GM12878 (cell line): ENCODE measurements at regions not wholly inside any gene's neighbourhood (a gene's known extent, or its start where the extent isn't known, plus 50 kb on each side); places are given as distances from the start of the nearest gene placed in this dataset.

ENCODE experiments used
- ATAC-seq: fragments of 200-7000 bp; cut with Tn5 transposase; 3 replicates; pipeline ENCODE4 v1.9.1; 2020; ENCODE audit warnings: mild to moderate bottlenecking, moderate library complexity
- BruUV-seq: library from RNA; stranded (reverse); fragments of 400-500 nt; replicated peaks from 2 replicates; lab custom pipeline; 2021; lab: Mats Ljungman, UMichigan
- CTCF ChIA-PET: fragments of 300-600 bp; sonication (Branson Sonifier 250); formaldehyde crosslinking; extraction: SDS; loops from one replicate; lab custom pipeline; 2021; ENCODE audit warnings: inconsistent platforms; lab: Yijun Ruan, JAX
- POLR2A ChIA-PET: fragments of 350-600 bp; formaldehyde crosslinking; extraction: SDS; loops from one replicate; lab custom pipeline; 2021; ENCODE audit warnings: inconsistent platforms; lab: Charles Lee
- RAD21 ChIA-PET: fragments of 300-600 bp; sonication (Branson Sonifier 250); formaldehyde crosslinking; loops from one replicate; lab custom pipeline; 2023; ENCODE audit warnings: antibody characterized with exemption; ENCODE audit not compliant: unreplicated experiment; lab: Charles Lee
- SMC1A ChIA-PET: fragments of 300-600 bp; sonication (Branson Sonifier 250); formaldehyde crosslinking; loops from one replicate; lab custom pipeline; 2023; ENCODE audit not compliant: unreplicated experiment, uncharacterized antibody; lab: Charles Lee
- DNase-seq: peaks from one replicate; pipeline ENCODE4 v3.0.0-alpha.2; 2011; ENCODE audit warnings: low read depth, low spot score
- FAIRE-seq: peaks from 3 replicates; lab custom pipeline; 2011; peaks lifted over from hg19 to GRCh38; lab: Jason Lieb, UNC
- H2AFZ ChIP-seq: 2 replicates; pipeline ENCODE4 v1.6.0; 2011; ENCODE audit warnings: low read depth, low read length, control low read depth; ENCODE audit not compliant: control insufficient read depth
- H3K27ac ChIP-seq: 2 replicates; pipeline ENCODE4 v1.5.1; 2011; ENCODE audit warnings: control low read depth; ENCODE audit not compliant: control insufficient read depth, insufficient read depth
- H3K27me3 ChIP-seq, 2 experiments: replicated peaks in 1 of 2; 2 replicates each; pipeline versions ENCODE4 v1.6.0 to v1.6.1; 2011; ENCODE audit warnings: low read length in 1 of 2; ENCODE audit not compliant: control insufficient read depth in 2 of 2, insufficient read depth in 2 of 2
- H3K36me3 ChIP-seq, 2 experiments: 2 replicates each; pipeline ENCODE4 v1.5.1; 2011; ENCODE audit warnings: low read length in 1 of 2; ENCODE audit not compliant: control insufficient read depth in 2 of 2, insufficient read depth in 2 of 2
- H3K4me1 ChIP-seq: 2 replicates; pipeline ENCODE4 v1.6.1; 2011; ENCODE audit warnings: mild to moderate bottlenecking, low read length, moderate library complexity, mixed read lengths; ENCODE audit not compliant: control insufficient read depth, insufficient read depth
- H3K4me2 ChIP-seq: 2 replicates; pipeline ENCODE4 v1.6.0; 2011; ENCODE audit warnings: control low read depth; ENCODE audit not compliant: control insufficient read depth, insufficient read depth
- H3K4me3 ChIP-seq: fragments of 200-600 bp; sonication (generic); 2 replicates; pipeline ENCODE4 v1.5.1; 2016
- H3K79me2 ChIP-seq: 2 replicates; pipeline ENCODE4 v1.6.0; 2011; ENCODE audit warnings: low read length; ENCODE audit not compliant: control insufficient read depth, insufficient read depth
- H3K9ac ChIP-seq: 2 replicates; pipeline ENCODE4 v1.8.0; 2011; ENCODE audit warnings: low read length, control low read depth, mixed read lengths; ENCODE audit not compliant: control insufficient read depth, insufficient read depth
- H3K9me3 ChIP-seq: replicated peaks from 3 replicates; pipeline ENCODE4 v1.5.1; 2011; ENCODE audit warnings: mild to moderate bottlenecking, low read length; ENCODE audit not compliant: control insufficient read depth, insufficient read depth
- H4K20me1 ChIP-seq: 2 replicates; pipeline ENCODE4 v1.6.0; 2011; ENCODE audit not compliant: control insufficient read depth, insufficient read depth
- ATF7 ChIP-seq: fragments of 450-650 bp; IDR thresholded peaks from 2 replicates; pipeline ENCODE4 v1.6.1; 2016; ENCODE audit warnings: low read depth, mild to moderate bottlenecking
- CBFB ChIP-seq: IDR thresholded peaks from 2 replicates; pipeline ENCODE4 v1.6.1; 2016; ENCODE audit warnings: antibody characterized with exemption, low read depth
- CHD2 ChIP-seq: IDR thresholded peaks from 2 replicates; pipeline ENCODE4 v1.6.1; 2011; ENCODE audit warnings: low read depth, low read length, improper control_type of control experiment, borderline replicate concordance
- CUX1 ChIP-seq: IDR thresholded peaks from 2 replicates; pipeline ENCODE4 v1.6.1; 2012; ENCODE audit warnings: improper control_type of control experiment, low read depth, low read length; ENCODE audit not compliant: insufficient replicate concordance
- MAX ChIP-seq: IDR thresholded peaks from 2 replicates; pipeline ENCODE4 v1.6.1; 2012; ENCODE audit warnings: low read depth, low read length, improper control_type of control experiment
- RAD51 ChIP-seq: fragments of 450-650 bp; IDR thresholded peaks from 2 replicates; pipeline ENCODE4 v1.6.1; 2016; ENCODE audit warnings: moderate library complexity, mild to moderate bottlenecking, inconsistent platforms
- RUNX3 ChIP-seq: IDR thresholded peaks from 2 replicates; pipeline ENCODE4 v1.6.1; 2012; ENCODE audit warnings: low read length, inconsistent platforms
- ZNF384 ChIP-seq: IDR thresholded peaks from 2 replicates; pipeline ENCODE4 v1.6.1; 2012; ENCODE audit warnings: low read depth, mild to moderate bottlenecking, low read length, improper control_type of control experiment, borderline replicate concordance
- WGBS: methylation state at CpG from one replicate; pipeline ENCODE4 v1.1.6; 2016; ENCODE audit warnings: low lambda C conversion rate; ENCODE audit not compliant: insufficient replicate concordance, insufficient coverage; ENCODE audit errors: missing lambda C conversion rate; 5-methylcytosine and 5-hydroxymethylcytosine counted together
- in situ Hi-C: fragments of 300-500 bp; cut with MboI; formaldehyde crosslinking; loops from 9 replicates; pipeline ENCODE4 v1.14.3; 2018; ENCODE audit warnings: mixed read lengths
- intact Hi-C: fragments of 100-400 bp; cut with micrococcal nuclease; formaldehyde crosslinking; loops from one replicate; pipeline ENCODE4 v1.14.2; 2022; ENCODE audit not compliant: unreplicated experiment

DNA sequence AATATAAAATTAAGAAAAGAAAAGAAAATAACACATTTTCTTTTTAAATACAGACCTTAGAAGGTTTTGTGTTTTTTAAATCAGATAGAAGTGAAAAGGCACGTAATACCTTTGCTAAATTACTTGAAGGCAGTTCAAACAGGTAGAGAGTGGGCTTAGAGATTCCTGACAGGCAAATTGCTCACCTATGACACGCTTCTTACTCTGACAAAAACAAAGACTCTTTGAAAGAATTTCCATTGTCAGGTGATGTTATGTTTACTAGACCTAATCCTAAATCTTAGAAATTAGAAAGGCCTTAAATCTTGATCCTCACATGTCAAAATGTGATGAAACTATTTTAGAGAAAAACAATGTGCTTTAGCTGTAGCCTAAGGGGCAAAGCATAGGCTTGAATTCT lies 522.9 kb downstream of the SOX11 start:
- POLR2A ChIA-PET: no interaction called here
- Histone ChIP-seq H4K20me1 (no peaks in the 10 kb centered on the region), H3K9ac (no peak overlapping the region), H2AFZ (no peak overlapping the region), H3K36me3 (no peaks in the 10 kb centered on the region), H3K4me2 (no peak overlapping the region), H3K27me3 (no peaks in the 10 kb centered on the region)
- in situ Hi-C loops: no loop called here
- no peak for ATAC-seq
- CTCF ChIA-PET: interaction anchor here (0.7 kb wide), 1 partner anchor 20 kb away, joined by 3 read pairs; no protein-coding TSS in a partner anchor
- BruUV-seq: no TSS peak
- TF ChIP-seq CBFB: no peak
- TF ChIP-seq CHD2: no peak
- no peak for TF ChIP-seq RAD51
- no peak for TF ChIP-seq MAX
- no peak for TF ChIP-seq RUNX3
- TF ChIP-seq ATF7: no peak
- no peak for TF ChIP-seq CUX1
- no peak for TF ChIP-seq ZNF384
- TF ChIP-seq, all 136 proteins: peak for 0
- Histone ChIP-seq H3K4me3 (no peak overlapping the region), H3K9me3 (no peaks in the 10 kb centered on the region), H3K27ac (no peak overlapping the region), H3K4me1 (no peaks in the 10 kb centered on the region), H3K79me2 (no peaks in the 10 kb centered on the region)
- SMC1A ChIA-PET: interaction anchor here (0.7 kb wide), 1 partner anchor 20 kb away, joined by 3 read pairs; no protein-coding TSS in a partner anchor
- 2% methylated on average over 2 of the region's 2 CpGs for WGBS
- RAD21 ChIA-PET: interaction anchor here (1.1 kb wide), 1 partner anchor 11 kb away, joined by 3 read pairs; no protein-coding TSS in a partner anchor
- intact Hi-C loops: no loop called here
- FAIRE-seq (no peak), DNase-seq (no peak)
